Neural progenitor cell (in vitro differentiated cells): ENCODE measurements at regions not wholly inside any gene's neighbourhood (a gene's known extent, or its start where the extent isn't known, plus 50 kb on each side); places are given as distances from the start of the nearest gene placed in this dataset.

Experiments used
- DNase-seq: peaks from one replicate; pipeline ENCODE4 v3.0.0-alpha.2; 2016; ENCODE audit warnings: low spot score
- H2AFZ ChIP-seq: fragments of 200-600 bp; sonication (generic); replicated peaks from 2 replicates; pipeline ENCODE4 v1.6.1; 2016; ENCODE audit warnings: antibody characterized with exemption
- H3F3A ChIP-seq: fragments of 200-600 bp; sonication (generic); 2 replicates; pipeline ENCODE4 v1.6.1; 2016; ENCODE audit warnings: antibody characterized with exemption, low read depth
- H3K27ac ChIP-seq: fragments of 200-600 bp; sonication (generic); 2 replicates; pipeline ENCODE4 v1.5.1; 2016; ENCODE audit warnings: mild to moderate bottlenecking
- H3K27me3 ChIP-seq: fragments of 200-600 bp; sonication (generic); 2 replicates; pipeline ENCODE4 v1.6.1; 2016; ENCODE audit warnings: mild to moderate bottlenecking, moderate library complexity
- H3K36me3 ChIP-seq: fragments of 200-600 bp; sonication (generic); 2 replicates; pipeline ENCODE4 v1.5.1; 2016
- H3K4me1 ChIP-seq: fragments of 200-600 bp; sonication (generic); 2 replicates; pipeline ENCODE4 v1.6.1; 2016; ENCODE audit warnings: mixed run types
- H3K4me2 ChIP-seq: fragments of 200-600 bp; sonication (generic); 2 replicates; pipeline ENCODE4 v1.6.1; 2016
- H3K4me3 ChIP-seq: fragments of 200-600 bp; sonication (generic); 2 replicates; pipeline ENCODE4 v1.5.1; 2016
- H3K79me2 ChIP-seq: fragments of 200-600 bp; sonication (generic); 2 replicates; pipeline ENCODE4 v1.6.1; 2016; ENCODE audit warnings: low read depth
- H3K9ac ChIP-seq: fragments of 200-600 bp; sonication (generic); 2 replicates; pipeline ENCODE4 v1.6.1; 2016
- H3K9me3 ChIP-seq: fragments of 200-600 bp; sonication (generic); 2 replicates; pipeline ENCODE4 v1.5.1; 2016; ENCODE audit warnings: low read depth
- H4K20me1 ChIP-seq: fragments of 200-600 bp; sonication (generic); 2 replicates; pipeline ENCODE4 v1.6.1; 2016; ENCODE audit warnings: low read depth
- H3K27ac Mint-ChIP-seq: 3 replicates; pipeline ENCODE4 v1.8.0; 2021; ENCODE audit warnings: mixed read lengths
- H3K27me3 Mint-ChIP-seq: 2 replicates; pipeline ENCODE4 v1.8.0; 2022; ENCODE audit warnings: low read depth, mild to moderate bottlenecking, inconsistent platforms, moderate library complexity, mixed read lengths; ENCODE audit not compliant: insufficient read depth
- H3K36me3 Mint-ChIP-seq: 3 replicates; pipeline ENCODE4 v1.8.0; 2021; ENCODE audit warnings: mixed read lengths
- H3K4me1 Mint-ChIP-seq: 3 replicates; pipeline ENCODE4 v1.8.0; 2021; ENCODE audit warnings: mixed read lengths
- H3K4me3 Mint-ChIP-seq: 3 replicates; pipeline ENCODE4 v1.8.0; 2021; ENCODE audit warnings: mild to moderate bottlenecking, moderate library complexity, mixed read lengths
- H3K9me3 Mint-ChIP-seq: 3 replicates; pipeline ENCODE4 v1.8.0; 2020; ENCODE audit warnings: mixed read lengths
- EZH2 ChIP-seq: fragments of 200-600 bp; sonication (generic); IDR thresholded peaks from 2 replicates; pipeline ENCODE4 v1.6.1; 2017; ENCODE audit warnings: antibody characterized with exemption, mild to moderate bottlenecking, moderate library complexity
- EZH2phosphoT487 ChIP-seq: fragments of 200-600 bp; sonication (generic); IDR thresholded peaks from 2 replicates; pipeline ENCODE4 v1.6.1; 2017; ENCODE audit warnings: antibody characterized with exemption
- TF ChIP-seq, protein P1 (sequence below): fragments of 200-600 bp; sonication (generic); IDR thresholded peaks from 2 replicates; pipeline ENCODE4 v1.5.1; 2017; ENCODE audit warnings: antibody characterized with exemption, mild to moderate bottlenecking

DNA sequence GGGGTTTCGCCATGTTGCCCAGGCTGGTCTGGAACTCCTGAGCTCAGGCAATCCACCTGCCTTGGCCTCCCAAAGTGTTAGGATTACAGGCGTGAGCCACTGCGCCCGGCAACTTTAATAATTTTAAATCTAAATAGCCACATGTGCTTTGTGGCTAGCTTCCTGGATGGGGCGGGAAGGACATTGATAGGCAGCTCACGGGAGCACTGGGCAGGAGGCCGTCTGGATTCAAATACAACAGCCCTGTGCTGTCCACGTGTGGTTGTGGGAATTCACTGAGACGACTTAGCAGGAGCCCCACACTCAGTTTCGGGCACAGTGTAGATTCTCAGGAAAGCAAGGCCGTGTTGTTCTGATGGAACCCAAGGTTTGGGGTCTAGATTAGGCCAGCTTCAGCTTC, 177.1 kb downstream of the ETS2 start:
- Histone ChIP-seq H3K36me3 (no peaks in the 10 kb centered on the region), H3K9ac (no peak overlapping the region), H3K4me2 (no peak overlapping the region), H2AFZ (no peak overlapping the region), H3K79me2 (no peaks in the 10 kb centered on the region), H3K4me3 (no peak overlapping the region), H3K27ac (no peak overlapping the region), H3K4me1 (peaks cover 42% of the 10 kb centered on the region), H3F3A (peaks cover 17% of the 10 kb centered on the region), H4K20me1 (no peaks in the 10 kb centered on the region), H3K9me3 (no peaks in the 10 kb centered on the region), H3K27me3 (no peaks in the 10 kb centered on the region)
- peaks cover 11% of the 10 kb centered on the region for H3K9me3 Mint-ChIP-seq
- H3K4me1 Mint-ChIP-seq, result peaks cover 55% of the 10 kb centered on the region
- TF ChIP-seq EZH2phosphoT487 (no peak), EZH2 (no peak)
- TF ChIP-seq, protein P1, sequence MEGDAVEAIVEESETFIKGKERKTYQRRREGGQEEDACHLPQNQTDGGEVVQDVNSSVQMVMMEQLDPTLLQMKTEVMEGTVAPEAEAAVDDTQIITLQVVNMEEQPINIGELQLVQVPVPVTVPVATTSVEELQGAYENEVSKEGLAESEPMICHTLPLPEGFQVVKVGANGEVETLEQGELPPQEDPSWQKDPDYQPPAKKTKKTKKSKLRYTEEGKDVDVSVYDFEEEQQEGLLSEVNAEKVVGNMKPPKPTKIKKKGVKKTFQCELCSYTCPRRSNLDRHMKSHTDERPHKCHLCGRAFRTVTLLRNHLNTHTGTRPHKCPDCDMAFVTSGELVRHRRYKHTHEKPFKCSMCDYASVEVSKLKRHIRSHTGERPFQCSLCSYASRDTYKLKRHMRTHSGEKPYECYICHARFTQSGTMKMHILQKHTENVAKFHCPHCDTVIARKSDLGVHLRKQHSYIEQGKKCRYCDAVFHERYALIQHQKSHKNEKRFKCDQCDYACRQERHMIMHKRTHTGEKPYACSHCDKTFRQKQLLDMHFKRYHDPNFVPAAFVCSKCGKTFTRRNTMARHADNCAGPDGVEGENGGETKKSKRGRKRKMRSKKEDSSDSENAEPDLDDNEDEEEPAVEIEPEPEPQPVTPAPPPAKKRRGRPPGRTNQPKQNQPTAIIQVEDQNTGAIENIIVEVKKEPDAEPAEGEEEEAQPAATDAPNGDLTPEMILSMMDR, result no peak
- peaks cover 16% of the 10 kb centered on the region for H3K27me3 Mint-ChIP-seq
- H3K4me3 Mint-ChIP-seq, result no peak overlapping the region
- peaks cover 5% of the 10 kb centered on the region for H3K36me3 Mint-ChIP-seq
- DNase-seq, result no peak
- no peak overlapping the region for H3K27ac Mint-ChIP-seq

DNA sequence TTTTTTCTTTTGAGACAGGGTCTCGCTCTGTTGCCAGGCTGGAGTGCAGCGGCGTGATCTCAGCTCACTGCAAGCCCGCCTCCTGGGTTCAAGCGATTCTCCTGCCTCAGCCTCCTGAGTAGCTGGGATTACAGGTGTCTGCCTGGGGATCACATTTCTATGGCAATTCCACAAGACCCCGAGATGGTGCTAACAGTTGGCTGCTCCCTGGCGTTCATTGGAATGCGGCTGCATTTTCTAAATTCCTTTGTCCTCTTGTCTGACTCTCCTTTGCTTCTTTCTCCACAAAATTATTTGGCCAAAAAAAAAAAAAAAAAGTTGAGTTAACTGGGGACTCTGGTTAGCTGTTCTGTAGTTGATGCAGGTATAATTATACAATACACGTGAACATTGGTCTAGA, 176.4 kb downstream of the ETS2 start:
- Mint-ChIP-seq H3K4me3 (peak overlapping the region; percentile 21), H3K9me3 (peaks cover 11% of the 10 kb centered on the region), H3K27me3 (peaks cover 16% of the 10 kb centered on the region), H3K27ac (peak overlapping the region; percentile 87), H3K4me1 (peaks cover 48% of the 10 kb centered on the region), H3K36me3 (peaks cover 5% of the 10 kb centered on the region)
- peaks cover 16% of the 10 kb centered on the region for H3F3A ChIP-seq
- H3K9me3 ChIP-seq, result no peaks in the 10 kb centered on the region
- TF ChIP-seq EZH2 (no peak), EZH2phosphoT487 (no peak)
- TF ChIP-seq, protein P1, result no peak
- no peak overlapping the region for H3K9ac ChIP-seq
- peak overlapping the region; percentile 34 for H3K4me2 ChIP-seq
- no peaks in the 10 kb centered on the region for H4K20me1 ChIP-seq
- no peaks in the 10 kb centered on the region for H3K36me3 ChIP-seq
- H3K27ac ChIP-seq, result no peak overlapping the region
- no peaks in the 10 kb centered on the region for H3K79me2 ChIP-seq
- no peaks in the 10 kb centered on the region for H3K27me3 ChIP-seq
- H2AFZ ChIP-seq, result no peak overlapping the region
- H3K4me1 ChIP-seq, result peaks cover 38% of the 10 kb centered on the region
- DNase-seq, result peak; percentile 82
- H3K4me3 ChIP-seq, result no peak overlapping the region

- Mint-ChIP-seq H3K4me1 (peaks cover 41% of the 10 kb centered on the region), H3K36me3 (peaks cover 5% of the 10 kb centered on the region), H3K9me3 (peaks cover 11% of the 10 kb centered on the region), H3K4me3 (no peak overlapping the region), H3K27me3 (peaks cover 15% of the 10 kb centered on the region), H3K27ac (peak overlapping the region; percentile 67)
- H4K20me1 ChIP-seq, result no peaks in the 10 kb centered on the region
- DNase-seq, result no peak
- no peak overlapping the region for H2AFZ ChIP-seq
- no peak overlapping the region for H3K4me2 ChIP-seq
- no peak overlapping the region for H3K9ac ChIP-seq
- peaks cover 16% of the 10 kb centered on the region for H3F3A ChIP-seq
- no peaks in the 10 kb centered on the region for H3K79me2 ChIP-seq
- TF ChIP-seq EZH2phosphoT487 (no peak), EZH2 (no peak)
- TF ChIP-seq, protein P1, result no peak
- H3K27me3 ChIP-seq, result no peaks in the 10 kb centered on the region
- no peak overlapping the region for H3K27ac ChIP-seq
- H3K4me1 ChIP-seq, result peaks cover 33% of the 10 kb centered on the region
- H3K4me3 ChIP-seq, result no peak overlapping the region
- no peaks in the 10 kb centered on the region for H3K9me3 ChIP-seq
- H3K36me3 ChIP-seq, result no peaks in the 10 kb centered on the region
These were observed 174.9 kb downstream of the ETS2 start for GRCh38 chr21:38980416-38981313.
